Neural progenitor cell (in vitro differentiated cells): ENCODE measurements at regions not wholly inside any gene's neighbourhood (a gene's known extent, or its start where the extent isn't known, plus 50 kb on each side); places are given as distances from the start of the nearest gene placed in this dataset.
"Not testable (repeated sequence)": the region's sequence is repeated elsewhere in the genome, so short reads cannot be mapped to it uniquely, and the experiment has no call there.

Experiments
- CTCF ChIP-seq: fragments of 200-600 bp; sonication (generic); IDR thresholded peaks from 2 replicates; pipeline ENCODE4 v1.5.1; 2017; ENCODE audit warnings: antibody characterized with exemption, mild to moderate bottlenecking
- EZH2 ChIP-seq: fragments of 200-600 bp; sonication (generic); IDR thresholded peaks from 2 replicates; pipeline ENCODE4 v1.6.1; 2017; ENCODE audit warnings: antibody characterized with exemption, mild to moderate bottlenecking, moderate library complexity
- EZH2phosphoT487 ChIP-seq: fragments of 200-600 bp; sonication (generic); IDR thresholded peaks from 2 replicates; pipeline ENCODE4 v1.6.1; 2017; ENCODE audit warnings: antibody characterized with exemption

DNA sequence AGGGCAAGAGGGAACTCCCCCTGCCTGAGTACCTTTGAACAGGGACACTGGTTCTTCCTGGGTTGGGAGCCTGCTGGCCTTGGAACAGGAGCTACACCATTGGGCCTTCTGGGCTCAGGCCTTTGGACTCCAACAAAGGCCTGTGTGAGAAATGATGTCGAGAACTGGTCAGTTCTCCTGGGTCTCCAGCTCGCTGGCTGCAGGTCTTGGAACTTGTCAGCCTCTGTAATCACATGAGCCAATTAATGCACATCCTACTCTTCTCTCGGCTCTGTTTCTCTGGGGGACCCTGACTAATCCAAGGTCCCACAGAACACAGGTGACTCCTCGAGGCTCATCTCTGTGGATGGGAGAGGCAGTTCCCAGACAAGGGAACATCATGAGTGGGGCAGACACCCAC is 104.7 kb upstream of the PLGLB2 start:
- not testable (repeated sequence) for TF ChIP-seq CTCF, EZH2, EZH2phosphoT487
